ENCODE measurements at regions not wholly inside any gene's neighbourhood (a gene's known extent, or its start where the extent isn't known, plus 50 kb on each side); places are given as distances from the start of the nearest gene placed in this dataset.
A peak's percentile ranks its signal among the peaks of the same experiment; 100 is the strongest.

GRCh38 chr1:182193908-182194550 is 132.5 kb upstream of the ZNF648 start:
- H3K9me3 ChIP-seq, result no peaks in the 10 kb centered on the region
- WGBS, 3 donors, result 65 to 74% (median 72%) methylated on average over 4 of the region's 4 CpGs
- H3K27me3 ChIP-seq, result no peaks in the 10 kb centered on the region
- H3K4me1 ChIP-seq (ENCODE audit: insufficient read depth), result peaks cover 15% of the 10 kb centered on the region
- H3K4me3 ChIP-seq, result no peak overlapping the region
- no peaks in the 10 kb centered on the region for H3K36me3 ChIP-seq
- no peak overlapping the region for H3K27ac ChIP-seq
- intact Hi-C loops (cut with DNase I), result no loop called here
- TF ChIP-seq, protein P1, sequence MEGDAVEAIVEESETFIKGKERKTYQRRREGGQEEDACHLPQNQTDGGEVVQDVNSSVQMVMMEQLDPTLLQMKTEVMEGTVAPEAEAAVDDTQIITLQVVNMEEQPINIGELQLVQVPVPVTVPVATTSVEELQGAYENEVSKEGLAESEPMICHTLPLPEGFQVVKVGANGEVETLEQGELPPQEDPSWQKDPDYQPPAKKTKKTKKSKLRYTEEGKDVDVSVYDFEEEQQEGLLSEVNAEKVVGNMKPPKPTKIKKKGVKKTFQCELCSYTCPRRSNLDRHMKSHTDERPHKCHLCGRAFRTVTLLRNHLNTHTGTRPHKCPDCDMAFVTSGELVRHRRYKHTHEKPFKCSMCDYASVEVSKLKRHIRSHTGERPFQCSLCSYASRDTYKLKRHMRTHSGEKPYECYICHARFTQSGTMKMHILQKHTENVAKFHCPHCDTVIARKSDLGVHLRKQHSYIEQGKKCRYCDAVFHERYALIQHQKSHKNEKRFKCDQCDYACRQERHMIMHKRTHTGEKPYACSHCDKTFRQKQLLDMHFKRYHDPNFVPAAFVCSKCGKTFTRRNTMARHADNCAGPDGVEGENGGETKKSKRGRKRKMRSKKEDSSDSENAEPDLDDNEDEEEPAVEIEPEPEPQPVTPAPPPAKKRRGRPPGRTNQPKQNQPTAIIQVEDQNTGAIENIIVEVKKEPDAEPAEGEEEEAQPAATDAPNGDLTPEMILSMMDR (IDR thresholded peaks at IDR 0.05), result no peak
- TF ChIP-seq EP300 (IDR thresholded peaks at IDR 0.05) (no peak), POLR2A (IDR thresholded peaks at IDR 0.05) (no peak)
- peak in 1 of 5 donors; percentile 47 for DNase-seq

DNA sequence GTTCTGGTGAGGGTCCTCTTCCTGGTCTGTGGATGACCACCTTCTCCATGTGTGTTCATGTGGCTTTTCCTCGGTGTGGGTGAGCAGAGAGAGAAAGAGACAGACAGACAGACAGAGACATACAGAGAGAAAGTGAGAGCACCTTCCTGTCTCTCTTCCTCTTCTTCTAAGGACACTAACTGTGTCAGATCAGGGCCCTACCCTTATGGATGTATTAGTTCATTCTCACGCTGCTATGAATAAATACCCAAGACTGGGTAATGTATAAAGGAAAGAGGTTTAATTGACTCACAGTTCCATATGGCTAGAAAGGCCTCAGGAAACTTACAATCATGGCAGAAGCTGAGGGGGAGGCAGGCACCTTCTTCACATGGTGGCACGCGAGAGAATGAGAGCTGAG is 131.5 kb upstream of the ZNF648 start:
- no peak overlapping the region for H3K27ac ChIP-seq
- peaks cover 11% of the 10 kb centered on the region for H3K4me1 ChIP-seq (ENCODE audit: insufficient read depth)
- intact Hi-C loops (cut with DNase I), result no loop called here
- no peak for TF ChIP-seq EP300 (IDR thresholded peaks at IDR 0.05)
- TF ChIP-seq POLR2A (IDR thresholded peaks at IDR 0.05), result no peak
- TF ChIP-seq, protein P1 (IDR thresholded peaks at IDR 0.05), result no peak
- no peaks in the 10 kb centered on the region for H3K36me3 ChIP-seq
- WGBS, 3 donors, result 93 to 97% (median 96%) methylated on average over 4 of the region's 4 CpGs
- DNase-seq, result no peak
- no peak overlapping the region for H3K4me3 ChIP-seq
- no peaks in the 10 kb centered on the region for H3K27me3 ChIP-seq
- H3K9me3 ChIP-seq, result no peaks in the 10 kb centered on the region

DNA sequence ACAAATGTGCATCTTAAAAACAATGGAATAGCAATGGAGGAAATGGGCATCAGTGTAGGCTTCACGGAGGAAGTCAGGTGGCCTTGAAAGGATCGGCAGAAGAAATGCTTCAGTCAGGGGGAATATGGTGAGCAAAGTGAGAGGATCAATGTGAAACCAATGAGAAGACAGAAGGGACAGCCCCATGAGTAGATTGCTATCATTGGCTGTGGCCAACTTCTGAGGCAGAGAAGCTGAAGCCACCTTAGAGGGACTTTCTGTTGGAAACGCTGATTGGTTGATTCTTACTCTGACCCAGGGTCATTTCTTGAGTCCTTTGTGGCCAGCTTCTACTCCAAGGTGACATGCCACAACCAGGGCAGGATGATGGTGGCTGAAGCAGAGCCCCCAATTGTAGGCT is 130.7 kb upstream of the ZNF648 start:
- Histone ChIP-seq H3K9me3 (no peaks in the 10 kb centered on the region), H3K27ac (no peak overlapping the region), H3K4me3 (no peak overlapping the region), H3K36me3 (no peaks in the 10 kb centered on the region), H3K27me3 (no peaks in the 10 kb centered on the region), H3K4me1 (ENCODE audit: insufficient read depth) (peaks cover 6% of the 10 kb centered on the region)
- intact Hi-C loops (cut with DNase I), result no loop called here
- TF ChIP-seq EP300 (IDR thresholded peaks at IDR 0.05) (no peak), POLR2A (IDR thresholded peaks at IDR 0.05) (no peak)
- TF ChIP-seq, protein P1 (IDR thresholded peaks at IDR 0.05), result no peak
- 60 to 71% (median 65%) methylated on average over 3 of the region's 3 CpGs for WGBS, 3 donors
- DNase-seq, result no peak

GRCh38 chr1:182191381-182192115 is 130.0 kb upstream of the ZNF648 start:
- no peak overlapping the region for H3K27ac ChIP-seq
- no peaks in the 10 kb centered on the region for H3K36me3 ChIP-seq
- WGBS, 3 donors, result 16 to 45% (median 38%) methylated on average over 2 of the region's 2 CpGs
- intact Hi-C loops (cut with DNase I), result no loop called here
- no peaks in the 10 kb centered on the region for H3K27me3 ChIP-seq
- H3K9me3 ChIP-seq, result no peaks in the 10 kb centered on the region
- H3K4me3 ChIP-seq, result no peak overlapping the region
- peaks cover 3% of the 10 kb centered on the region for H3K4me1 ChIP-seq (ENCODE audit: insufficient read depth)
- no peak for TF ChIP-seq POLR2A (IDR thresholded peaks at IDR 0.05)
- TF ChIP-seq, protein P1 (IDR thresholded peaks at IDR 0.05), result no peak
- no peak for TF ChIP-seq EP300 (IDR thresholded peaks at IDR 0.05)
- no peak for DNase-seq

All from ovary (tissue), 7 donors.